Nephron progenitor cell (in vitro differentiated cells): ENCODE measurements at regions not wholly inside any gene's neighbourhood (a gene's known extent, or its start where the extent isn't known, plus 50 kb on each side); places are given as distances from the start of the nearest gene placed in this dataset.

ENCODE experiments used
- DNase-seq: peaks from one replicate; pipeline ENCODE4 v3.0.0; 2021
- H3K27ac Mint-ChIP-seq: 2 replicates; pipeline ENCODE4 v1.8.0; 2021; ENCODE audit warnings: mild to moderate bottlenecking, moderate library complexity, mixed read lengths
- H3K27me3 Mint-ChIP-seq: 2 replicates; pipeline ENCODE4 v1.8.0; 2021; ENCODE audit warnings: mild to moderate bottlenecking, low read depth, mixed read lengths; ENCODE audit not compliant: poor library complexity
- H3K36me3 Mint-ChIP-seq: 2 replicates; pipeline ENCODE4 v1.8.0; 2021; ENCODE audit warnings: low read depth, mixed read lengths
- H3K4me1 Mint-ChIP-seq: 2 replicates; pipeline ENCODE4 v1.8.0; 2021; ENCODE audit warnings: mixed read lengths
- H3K4me3 Mint-ChIP-seq: 2 replicates; pipeline ENCODE4 v1.8.0; 2021; ENCODE audit warnings: mild to moderate bottlenecking, moderate library complexity, mixed read lengths
- H3K9me3 Mint-ChIP-seq: 2 replicates; pipeline ENCODE4 v1.8.0; 2021; ENCODE audit warnings: mild to moderate bottlenecking, moderate library complexity, mixed read lengths
- CTCF ChIP-seq: fragments of 200-600 bp; sonication (generic); IDR thresholded peaks from 2 replicates; pipeline ENCODE4 v1.5.0; 2021; ENCODE audit warnings: antibody characterized with exemption

- Mint-ChIP-seq H3K4me1 (peaks cover 68% of the 10 kb centered on the region), H3K27me3 (peaks cover 10% of the 10 kb centered on the region), H3K9me3 (peaks cover 39% of the 10 kb centered on the region), H3K4me3 (no peak overlapping the region), H3K36me3 (peaks cover 14% of the 10 kb centered on the region), H3K27ac (no peak overlapping the region)
- DNase-seq = no peak
- no peak for TF ChIP-seq CTCF
Measured at GRCh38 chr15:70409388-70409787, 311.7 kb upstream of the TLE3 start.

GRCh38 chr15:70407955-70408354 lies 310.2 kb upstream of the TLE3 start:
- no peak for TF ChIP-seq CTCF
- H3K27ac Mint-ChIP-seq = no peak overlapping the region
- no peak for DNase-seq
- H3K4me1 Mint-ChIP-seq = peaks cover 66% of the 10 kb centered on the region
- peaks cover 7% of the 10 kb centered on the region for H3K27me3 Mint-ChIP-seq
- H3K36me3 Mint-ChIP-seq = peaks cover 14% of the 10 kb centered on the region
- no peak overlapping the region for H3K4me3 Mint-ChIP-seq
- H3K9me3 Mint-ChIP-seq = peaks cover 41% of the 10 kb centered on the region

GRCh38 chr15:70407336-70407670 lies 309.6 kb upstream of the TLE3 start:
- no peak for DNase-seq
- Mint-ChIP-seq H3K27me3 (peaks cover 12% of the 10 kb centered on the region), H3K36me3 (peaks cover 14% of the 10 kb centered on the region), H3K4me3 (peak overlapping the region; percentile 17), H3K27ac (peak overlapping the region; percentile 43), H3K4me1 (peaks cover 65% of the 10 kb centered on the region), H3K9me3 (peaks cover 41% of the 10 kb centered on the region)
- TF ChIP-seq CTCF = no peak

- Mint-ChIP-seq H3K4me1 (peaks cover 65% of the 10 kb centered on the region), H3K9me3 (peaks cover 41% of the 10 kb centered on the region), H3K27me3 (peaks cover 12% of the 10 kb centered on the region), H3K4me3 (peak overlapping the region; percentile 24), H3K27ac (peak overlapping the region; percentile 57), H3K36me3 (peaks cover 14% of the 10 kb centered on the region)
- peak; percentile 33 for DNase-seq
- no peak for TF ChIP-seq CTCF
Measured at GRCh38 chr15:70406617-70407335, 309.1 kb upstream of the TLE3 start.

GRCh38 chr15:70401709-70402108 lies 304.0 kb upstream of the TLE3 start:
- Mint-ChIP-seq H3K4me1 (peaks cover 57% of the 10 kb centered on the region), H3K4me3 (no peak overlapping the region), H3K36me3 (peaks cover 4% of the 10 kb centered on the region), H3K27ac (no peak overlapping the region), H3K27me3 (peaks cover 27% of the 10 kb centered on the region), H3K9me3 (peaks cover 16% of the 10 kb centered on the region)
- no peak for TF ChIP-seq CTCF
- no peak for DNase-seq
